ENCODE measurements at regions not wholly inside any gene's neighbourhood (a gene's known extent, or its start where the extent isn't known, plus 50 kb on each side); places are given as distances from the start of the nearest gene placed in this dataset.

- intact Hi-C loops (cut with DNase I; ENCODE audit: low total_unique reads), result no loop called here
- no peak overlapping the region for H3K4me3 ChIP-seq (ENCODE audit: low read depth, poor library complexity, severe bottlenecking)
- TF ChIP-seq POLR2A (IDR thresholded peaks at IDR 0.05) (no peak), CTCF (IDR thresholded peaks at IDR 0.05) (no peak)
- DNase-seq (ENCODE audit: low spot score in 2 of 2), result no peak
- 91% methylated on average over 3 of the region's 3 CpGs for WGBS, 2 donors
Measured at GRCh38 chr3:36257158-36257852, 123.0 kb upstream of the STAC start.

GRCh38 chr3:36258421-36258820 lies 121.9 kb upstream of the STAC start:
- intact Hi-C loops (cut with DNase I; ENCODE audit: low total_unique reads), result no loop called here
- 48 to 61% methylated on average over 1 of the region's 1 CpG for WGBS, 2 donors
- DNase-seq (ENCODE audit: low spot score in 2 of 2), result no peak
- no peak for TF ChIP-seq CTCF (IDR thresholded peaks at IDR 0.05)
- H3K4me3 ChIP-seq (ENCODE audit: low read depth, poor library complexity, severe bottlenecking), result no peak overlapping the region

GRCh38 chr3:36259580-36259979 lies 120.7 kb upstream of the STAC start:
- intact Hi-C loops (cut with DNase I; ENCODE audit: low total_unique reads), result no loop called here
- WGBS, 2 donors, result 79 to 81% methylated on average over 3 of the region's 3 CpGs
- DNase-seq (ENCODE audit: low spot score in 2 of 2), result no peak
- TF ChIP-seq POLR2A (IDR thresholded peaks at IDR 0.05) (no peak), CTCF (IDR thresholded peaks at IDR 0.05) (no peak)
- no peak overlapping the region for H3K4me3 ChIP-seq (ENCODE audit: low read depth, poor library complexity, severe bottlenecking)

GRCh38 chr3:36269274-36269673 lies 111.0 kb upstream of the STAC start:
- H3K4me3 ChIP-seq (ENCODE audit: low read depth, poor library complexity, severe bottlenecking), result no peak overlapping the region
- intact Hi-C loops (cut with DNase I; ENCODE audit: low total_unique reads), result no loop called here
- no peak for DNase-seq (ENCODE audit: low spot score in 2 of 2)
- 78 to 88% methylated on average over 2 of the region's 2 CpGs for WGBS, 2 donors
- TF ChIP-seq POLR2A (IDR thresholded peaks at IDR 0.05) (no peak), CTCF (IDR thresholded peaks at IDR 0.05) (no peak)

GRCh38 chr3:36282766-36283165 lies 97.5 kb upstream of the STAC start:
- 26% methylated on average over 3 of the region's 3 CpGs for WGBS, 2 donors
- no peak overlapping the region for H3K4me3 ChIP-seq (ENCODE audit: low read depth, poor library complexity, severe bottlenecking)
- no peak for DNase-seq (ENCODE audit: low spot score in 2 of 2)
- intact Hi-C loops (cut with DNase I; ENCODE audit: low total_unique reads), result no loop called here
- TF ChIP-seq CTCF (IDR thresholded peaks at IDR 0.05) (no peak), POLR2A (IDR thresholded peaks at IDR 0.05) (no peak)

- intact Hi-C loops (cut with DNase I; ENCODE audit: low total_unique reads), result no loop called here
- TF ChIP-seq CTCF (IDR thresholded peaks at IDR 0.05) (no peak), POLR2A (IDR thresholded peaks at IDR 0.05) (no peak)
- DNase-seq (ENCODE audit: low spot score in 2 of 2), result no peak
- H3K4me3 ChIP-seq (ENCODE audit: low read depth, poor library complexity, severe bottlenecking), result no peak overlapping the region
Measured at GRCh38 chr3:36295296-36295695, 85.0 kb upstream of the STAC start.

Data from lower leg skin (tissue), 4 donors.